ENCODE measurements at regions not wholly inside any gene's neighbourhood (a gene's known extent, or its start where the extent isn't known, plus 50 kb on each side); places are given as distances from the start of the nearest gene placed in this dataset.
"Not testable (repeated sequence)": the region's sequence is repeated elsewhere in the genome, so short reads cannot be mapped to it uniquely, and the experiment has no call there.

DNA sequence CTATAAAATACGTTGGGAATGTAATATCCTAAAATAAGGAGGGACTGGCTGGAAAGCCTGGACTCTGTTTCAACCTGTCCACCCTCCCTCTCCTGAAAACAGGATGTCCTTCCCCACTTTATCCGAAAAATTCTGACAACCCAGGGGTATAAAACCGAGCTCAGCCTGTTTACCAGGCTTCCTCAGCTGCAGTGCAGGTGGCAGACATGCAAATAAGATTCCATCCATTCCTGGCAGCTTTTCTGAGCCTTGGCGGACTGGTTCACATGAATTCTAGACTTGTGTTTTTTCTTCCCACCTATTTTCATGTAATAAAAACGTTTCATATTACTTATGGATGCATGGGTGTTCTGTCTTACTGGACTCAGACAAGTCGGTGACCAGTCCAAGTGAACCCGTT is 479.3 kb downstream of the KCNJ18 start:
- no peak overlapping the region for H3K27ac ChIP-seq (ENCODE audit: low read depth, low read length, poor library complexity, severe bottlenecking)
- no peaks in the 10 kb centered on the region for H3K36me3 ChIP-seq (ENCODE audit: insufficient read depth, low read length, poor library complexity, severe bottlenecking)
- no peaks in the 10 kb centered on the region for H3K27me3 ChIP-seq (replicated peaks; ENCODE audit: insufficient read depth, low read depth, low read length, poor library complexity)
- no peaks in the 10 kb centered on the region for H3K4me1 ChIP-seq (ENCODE audit: insufficient read depth, low read length, poor library complexity, severe bottlenecking)
- H3K4me3 ChIP-seq (ENCODE audit: low read depth, low read length, poor library complexity, severe bottlenecking), result no peak overlapping the region
- ChIA-PET POLR2A (ENCODE audit: low non-redundant PET) (no interaction called here), CTCF (no interaction called here)
- no peak for DNase-seq (ENCODE audit: low spot score)
- intact Hi-C loops (cut with micrococcal nuclease; ENCODE audit: unreplicated experiment), result no loop called here
- H3K9me3 ChIP-seq (ENCODE audit: low read depth, low read length, poor library complexity, severe bottlenecking), result peaks cover 13% of the 10 kb centered on the region
- TF ChIP-seq EZH2 (IDR thresholded peaks at IDR 0.05; ENCODE audit: borderline replicate concordance, low read depth, low read length, poor library complexity, severe bottlenecking), result no peak
- no peak for TF ChIP-seq CTCF (conservative IDR thresholded peaks at IDR 0.05; ENCODE audit: low read depth, low read length)
- no TSS peak for BruUV-seq (replicated peaks)

DNA sequence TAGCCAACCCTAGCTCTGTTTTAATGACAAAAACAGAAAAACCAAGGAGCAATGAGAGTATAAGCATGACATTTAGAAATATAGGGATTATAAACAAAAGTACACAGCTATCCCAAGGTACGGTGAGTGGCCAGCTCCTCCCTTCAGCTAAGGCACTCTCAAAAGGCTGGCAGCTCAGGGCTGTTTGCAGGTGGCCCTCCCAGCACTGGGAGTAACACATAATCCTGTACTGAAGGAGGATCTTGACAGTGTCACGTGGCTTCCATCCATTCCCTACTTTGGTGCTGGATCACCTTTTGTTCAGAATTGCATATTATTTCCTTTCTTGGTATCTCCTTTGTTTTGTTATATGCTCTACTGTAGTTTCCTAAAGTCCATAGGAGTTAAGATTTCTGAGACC is 500.8 kb downstream of the KCNJ18 start:
- TF ChIP-seq EZH2 (IDR thresholded peaks at IDR 0.05; ENCODE audit: borderline replicate concordance, low read depth, low read length, poor library complexity, severe bottlenecking) (no peak), CTCF (conservative IDR thresholded peaks at IDR 0.05; ENCODE audit: low read depth, low read length) (no peak)
- DNase-seq (ENCODE audit: low spot score), result no peak
- no peaks in the 10 kb centered on the region for H3K4me1 ChIP-seq (ENCODE audit: insufficient read depth, low read length, poor library complexity, severe bottlenecking)
- H3K27me3 ChIP-seq (replicated peaks; ENCODE audit: insufficient read depth, low read depth, low read length, poor library complexity), result no peaks in the 10 kb centered on the region
- no TSS peak for BruUV-seq (replicated peaks)
- no peaks in the 10 kb centered on the region for H3K36me3 ChIP-seq (ENCODE audit: insufficient read depth, low read length, poor library complexity, severe bottlenecking)
- H3K9me3 ChIP-seq (ENCODE audit: low read depth, low read length, poor library complexity, severe bottlenecking), result peaks cover 22% of the 10 kb centered on the region
- H3K4me3 ChIP-seq (ENCODE audit: low read depth, low read length, poor library complexity, severe bottlenecking), result no peak overlapping the region
- CTCF ChIA-PET, result no interaction called here
- intact Hi-C loops (cut with micrococcal nuclease; ENCODE audit: unreplicated experiment), result no loop called here
- H3K27ac ChIP-seq (ENCODE audit: low read depth, low read length, poor library complexity, severe bottlenecking), result no peak overlapping the region
- POLR2A ChIA-PET (ENCODE audit: low non-redundant PET), result no interaction called here

GRCh38 chr17:22200187-22200586 is 507.9 kb downstream of the KCNJ18 start:
- H3K9me3 ChIP-seq (ENCODE audit: low read depth, low read length, poor library complexity, severe bottlenecking), result peaks cover 22% of the 10 kb centered on the region
- intact Hi-C loops (cut with micrococcal nuclease; ENCODE audit: unreplicated experiment); H3K4me1 ChIP-seq (ENCODE audit: insufficient read depth, low read length, poor library complexity, severe bottlenecking); H3K4me3 ChIP-seq (ENCODE audit: low read depth, low read length, poor library complexity, severe bottlenecking); DNase-seq (ENCODE audit: low spot score); POLR2A ChIA-PET (ENCODE audit: low non-redundant PET); H3K36me3 ChIP-seq (ENCODE audit: insufficient read depth, low read length, poor library complexity, severe bottlenecking); CTCF ChIA-PET; BruUV-seq (replicated peaks); H3K27me3 ChIP-seq (replicated peaks; ENCODE audit: insufficient read depth, low read depth, low read length, poor library complexity); H3K27ac ChIP-seq (ENCODE audit: low read depth, low read length, poor library complexity, severe bottlenecking): not testable (repeated sequence)

DNA sequence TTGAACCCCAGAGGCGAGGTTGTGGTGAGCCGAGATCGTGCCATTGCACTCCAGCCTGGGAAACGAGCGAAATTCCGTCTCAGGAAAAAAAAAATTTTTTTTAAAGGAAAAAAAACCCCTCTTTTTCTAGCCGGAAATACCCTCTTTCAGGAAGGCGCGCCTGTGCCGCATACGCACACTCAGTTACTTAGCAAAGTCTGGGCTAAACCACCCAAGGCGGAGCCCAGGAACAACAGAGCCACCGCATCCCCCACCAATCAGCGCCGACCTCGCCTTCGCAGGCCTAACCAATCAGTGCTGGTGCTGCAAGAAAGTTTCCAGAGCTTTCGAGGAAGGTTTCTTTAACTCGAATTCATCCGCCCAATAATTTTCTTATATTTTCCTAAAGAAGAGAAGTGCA is 510.4 kb downstream of the KCNJ18 start:
- Histone ChIP-seq H3K36me3 (ENCODE audit: insufficient read depth, low read length, poor library complexity, severe bottlenecking) (no peaks in the 10 kb centered on the region), H3K4me1 (ENCODE audit: insufficient read depth, low read length, poor library complexity, severe bottlenecking) (no peaks in the 10 kb centered on the region), H3K27ac (ENCODE audit: low read depth, low read length, poor library complexity, severe bottlenecking) (no peak overlapping the region), H3K4me3 (ENCODE audit: low read depth, low read length, poor library complexity, severe bottlenecking) (no peak overlapping the region), H3K27me3 (replicated peaks; ENCODE audit: insufficient read depth, low read depth, low read length, poor library complexity) (no peaks in the 10 kb centered on the region), H3K9me3 (ENCODE audit: low read depth, low read length, poor library complexity, severe bottlenecking) (peaks cover 12% of the 10 kb centered on the region)
- BruUV-seq (replicated peaks), result no TSS peak
- no peak for DNase-seq (ENCODE audit: low spot score)
- ChIA-PET CTCF (no interaction called here), POLR2A (ENCODE audit: low non-redundant PET) (no interaction called here)
- TF ChIP-seq EZH2 (IDR thresholded peaks at IDR 0.05; ENCODE audit: borderline replicate concordance, low read depth, low read length, poor library complexity, severe bottlenecking) (no peak), CTCF (conservative IDR thresholded peaks at IDR 0.05; ENCODE audit: low read depth, low read length) (no peak)
- intact Hi-C loops (cut with micrococcal nuclease; ENCODE audit: unreplicated experiment), result no loop called here

All from A673 (cell line).